ENCODE measurements at regions not wholly inside any gene's neighbourhood (a gene's known extent, or its start where the extent isn't known, plus 50 kb on each side); places are given as distances from the start of the nearest gene placed in this dataset.

DNA sequence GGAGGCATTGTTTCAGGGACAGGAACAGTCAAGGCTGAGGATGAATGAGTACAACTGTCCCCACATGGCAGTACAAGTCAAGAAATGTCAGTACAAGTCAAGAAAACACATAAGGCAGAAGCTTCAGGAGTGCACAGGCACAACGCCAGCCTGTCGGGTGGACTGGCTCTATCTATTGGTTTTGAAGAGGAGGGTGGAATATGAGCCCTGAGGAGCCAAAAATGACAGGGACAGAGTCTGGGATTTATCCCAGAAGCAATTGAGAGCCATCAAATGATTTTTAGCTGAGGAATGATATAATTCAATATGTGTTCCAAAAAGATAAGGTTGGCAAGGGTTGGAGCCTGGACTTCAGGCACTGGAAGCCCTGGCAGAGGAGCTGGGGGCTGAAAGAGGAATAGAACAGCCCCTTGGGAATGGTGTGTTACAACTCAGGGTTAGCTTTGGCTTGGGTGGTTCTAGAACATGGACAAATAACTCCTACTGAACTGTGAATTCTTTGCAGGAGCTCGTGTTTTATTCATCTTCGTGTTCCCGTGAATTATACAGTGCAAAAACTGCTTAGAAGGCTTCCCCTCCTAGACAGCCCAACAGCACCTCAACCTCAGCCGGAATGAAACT is 425.7 kb upstream of the ARID1B start:
- Histone ChIP-seq H3K4me3 (no peak overlapping the region), H3K9me3 (ENCODE audit: low read depth) (no peaks in the 10 kb centered on the region), H3K4me1 (no peaks in the 10 kb centered on the region), H4K20me1 (ENCODE audit: low read depth) (no peaks in the 10 kb centered on the region), H3K79me2 (ENCODE audit: low read depth) (no peaks in the 10 kb centered on the region), H3K27me3 (no peaks in the 10 kb centered on the region), H3K27ac (no peak overlapping the region), H3K9ac (no peak overlapping the region), H3F3A (ENCODE audit: low read depth) (no peaks in the 10 kb centered on the region), H3K36me3 (no peaks in the 10 kb centered on the region), H2AFZ (replicated peaks) (no peak overlapping the region), H3K4me2 (no peak overlapping the region)
- Mint-ChIP-seq H3K27ac (no peak overlapping the region), H3K36me3 (no peaks in the 10 kb centered on the region), H3K27me3 (ENCODE audit: insufficient read depth, low read depth) (peaks cover 4% of the 10 kb centered on the region), H3K9me3 (no peaks in the 10 kb centered on the region), H3K4me1 (peaks cover 17% of the 10 kb centered on the region), H3K4me3 (no peak overlapping the region)
- TF ChIP-seq, protein P1, sequence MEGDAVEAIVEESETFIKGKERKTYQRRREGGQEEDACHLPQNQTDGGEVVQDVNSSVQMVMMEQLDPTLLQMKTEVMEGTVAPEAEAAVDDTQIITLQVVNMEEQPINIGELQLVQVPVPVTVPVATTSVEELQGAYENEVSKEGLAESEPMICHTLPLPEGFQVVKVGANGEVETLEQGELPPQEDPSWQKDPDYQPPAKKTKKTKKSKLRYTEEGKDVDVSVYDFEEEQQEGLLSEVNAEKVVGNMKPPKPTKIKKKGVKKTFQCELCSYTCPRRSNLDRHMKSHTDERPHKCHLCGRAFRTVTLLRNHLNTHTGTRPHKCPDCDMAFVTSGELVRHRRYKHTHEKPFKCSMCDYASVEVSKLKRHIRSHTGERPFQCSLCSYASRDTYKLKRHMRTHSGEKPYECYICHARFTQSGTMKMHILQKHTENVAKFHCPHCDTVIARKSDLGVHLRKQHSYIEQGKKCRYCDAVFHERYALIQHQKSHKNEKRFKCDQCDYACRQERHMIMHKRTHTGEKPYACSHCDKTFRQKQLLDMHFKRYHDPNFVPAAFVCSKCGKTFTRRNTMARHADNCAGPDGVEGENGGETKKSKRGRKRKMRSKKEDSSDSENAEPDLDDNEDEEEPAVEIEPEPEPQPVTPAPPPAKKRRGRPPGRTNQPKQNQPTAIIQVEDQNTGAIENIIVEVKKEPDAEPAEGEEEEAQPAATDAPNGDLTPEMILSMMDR (IDR thresholded peaks at IDR 0.05) = no peak
- TF ChIP-seq EZH2 (IDR thresholded peaks at IDR 0.05) = no peak
- no peak for DNase-seq (ENCODE audit: low spot score)

DNA sequence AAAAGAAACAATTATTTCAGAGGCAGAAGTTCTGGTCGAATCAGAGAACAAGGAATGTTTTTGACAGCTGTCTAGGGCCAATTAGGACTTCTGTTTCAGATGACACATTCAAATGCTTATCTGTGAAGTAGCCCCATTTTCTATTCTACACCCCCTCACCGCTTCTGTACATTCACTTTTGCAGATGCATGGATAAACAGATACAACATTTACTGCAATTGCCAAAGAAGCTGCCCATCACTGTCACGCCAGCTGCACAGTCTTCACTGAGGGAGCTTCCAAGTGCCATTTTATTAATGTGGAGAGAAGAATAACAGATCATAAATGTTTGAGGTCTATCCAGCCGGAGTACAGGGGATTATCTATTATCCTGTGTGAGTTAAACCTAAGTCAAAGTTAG is 426.8 kb upstream of the ARID1B start:
- Histone ChIP-seq H3K27me3 (no peaks in the 10 kb centered on the region), H3F3A (ENCODE audit: low read depth) (no peaks in the 10 kb centered on the region), H4K20me1 (ENCODE audit: low read depth) (no peaks in the 10 kb centered on the region), H3K27ac (no peak overlapping the region), H2AFZ (replicated peaks) (no peak overlapping the region), H3K4me3 (no peak overlapping the region), H3K79me2 (ENCODE audit: low read depth) (no peaks in the 10 kb centered on the region), H3K4me1 (no peaks in the 10 kb centered on the region), H3K9ac (no peak overlapping the region), H3K36me3 (no peaks in the 10 kb centered on the region), H3K9me3 (ENCODE audit: low read depth) (no peaks in the 10 kb centered on the region), H3K4me2 (no peak overlapping the region)
- TF ChIP-seq, protein P1 (IDR thresholded peaks at IDR 0.05) = no peak
- TF ChIP-seq EZH2 (IDR thresholded peaks at IDR 0.05) = no peak
- no peak for TF ChIP-seq EZH2phosphoT487 (IDR thresholded peaks at IDR 0.05)
- Mint-ChIP-seq H3K4me3 (no peak overlapping the region), H3K9me3 (no peaks in the 10 kb centered on the region), H3K27me3 (ENCODE audit: insufficient read depth, low read depth) (peaks cover 4% of the 10 kb centered on the region), H3K4me1 (peaks cover 20% of the 10 kb centered on the region), H3K27ac (no peak overlapping the region), H3K36me3 (no peaks in the 10 kb centered on the region)
- no peak for DNase-seq (ENCODE audit: low spot score)

DNA sequence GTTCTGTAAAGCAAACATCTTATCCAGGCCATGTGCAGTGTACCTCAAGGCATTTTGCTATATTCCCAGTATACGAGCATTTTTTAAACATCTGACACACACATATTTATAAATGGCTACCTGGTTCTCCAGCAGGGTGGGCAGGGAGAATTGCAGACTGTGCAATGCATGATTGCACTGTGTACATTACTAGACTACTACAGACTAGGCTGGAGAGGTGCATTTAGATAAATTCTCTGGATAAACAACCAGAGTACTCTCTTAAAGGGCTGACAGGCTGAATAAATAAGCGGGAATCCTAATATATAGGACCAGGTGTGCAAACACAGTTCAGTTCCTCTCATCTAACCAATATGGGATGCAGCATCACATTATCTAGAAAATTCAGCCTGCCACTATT is 428.3 kb upstream of the ARID1B start:
- Histone ChIP-seq H3K4me3 (no peak overlapping the region), H3K4me2 (no peak overlapping the region), H4K20me1 (ENCODE audit: low read depth) (no peaks in the 10 kb centered on the region), H3F3A (ENCODE audit: low read depth) (no peaks in the 10 kb centered on the region), H3K36me3 (no peaks in the 10 kb centered on the region), H3K4me1 (no peaks in the 10 kb centered on the region), H3K9me3 (ENCODE audit: low read depth) (no peaks in the 10 kb centered on the region), H3K27me3 (no peaks in the 10 kb centered on the region), H3K27ac (no peak overlapping the region), H2AFZ (replicated peaks) (peak overlapping the region; percentile 13), H3K9ac (no peak overlapping the region), H3K79me2 (ENCODE audit: low read depth) (no peaks in the 10 kb centered on the region)
- no peak for DNase-seq (ENCODE audit: low spot score)
- Mint-ChIP-seq H3K27me3 (ENCODE audit: insufficient read depth, low read depth) (peaks cover 4% of the 10 kb centered on the region), H3K36me3 (no peaks in the 10 kb centered on the region), H3K4me3 (no peak overlapping the region), H3K9me3 (no peaks in the 10 kb centered on the region), H3K27ac (no peak overlapping the region), H3K4me1 (peaks cover 20% of the 10 kb centered on the region)
- TF ChIP-seq EZH2 (IDR thresholded peaks at IDR 0.05) (no peak), EZH2phosphoT487 (IDR thresholded peaks at IDR 0.05) (no peak)
- TF ChIP-seq, protein P1 (IDR thresholded peaks at IDR 0.05) = no peak

Measured in neural progenitor cell (in vitro differentiated cells).